ENCODE measurements at regions not wholly inside any gene's neighbourhood (a gene's known extent, or its start where the extent isn't known, plus 50 kb on each side); places are given as distances from the start of the nearest gene placed in this dataset.

GRCh38 chr18:6465281-6465680 lies 50.6 kb upstream of the L3MBTL4 start:
- DNase-seq = no peak

- DNase-seq = no peak
These were observed 61.5 kb upstream of the L3MBTL4 start for GRCh38 chr18:6476190-6476589.

GRCh38 chr18:6476880-6477279 lies 62.2 kb upstream of the L3MBTL4 start:
- DNase-seq = no peak

DNA sequence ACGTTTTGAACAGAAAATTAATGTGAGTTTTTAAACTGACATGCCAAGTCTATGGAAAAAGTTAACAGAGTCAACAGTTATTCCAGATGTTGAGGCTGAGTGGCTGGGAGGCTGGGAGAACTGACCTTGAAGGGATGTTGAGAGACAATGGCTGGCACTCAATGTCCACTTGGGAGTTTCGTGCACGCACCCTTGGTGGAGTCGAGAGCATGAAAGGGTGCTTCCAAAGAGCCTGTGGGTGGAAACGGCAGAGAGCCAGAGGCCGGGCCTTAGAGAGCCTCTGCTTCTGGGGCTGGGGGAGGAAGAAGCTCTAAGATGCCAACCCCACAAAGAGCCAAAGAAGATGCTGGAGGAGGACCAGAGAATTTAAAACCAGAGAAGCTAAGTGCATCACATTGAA lies 63.4 kb upstream of the L3MBTL4 start:
- no peak for DNase-seq

DNA sequence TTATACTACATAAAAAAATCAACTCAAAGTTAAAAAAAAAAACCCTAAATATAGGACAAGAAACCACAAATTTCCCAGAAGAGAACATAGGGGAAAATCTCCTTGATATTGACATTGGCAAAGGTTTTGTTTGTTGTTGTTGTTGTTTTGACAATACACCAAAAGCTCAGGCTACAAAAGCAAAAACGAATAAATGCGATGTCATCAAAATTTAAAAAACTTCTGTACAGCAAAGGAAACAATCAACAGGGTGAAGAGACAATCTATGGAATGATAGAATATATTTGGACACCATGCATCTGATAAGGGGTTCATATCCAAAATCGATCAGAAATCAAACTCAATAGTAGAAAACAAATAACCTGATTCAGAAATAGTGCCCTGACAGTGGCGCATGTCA lies 65.0 kb upstream of the L3MBTL4 start:
- no peak for DNase-seq

- no peak for DNase-seq
These were observed 67.7 kb upstream of the L3MBTL4 start for GRCh38 chr18:6482198-6482977.

GRCh38 chr18:6484659-6485058 lies 69.9 kb upstream of the L3MBTL4 start:
- no peak for DNase-seq

- no peak for DNase-seq
These were observed 71.6 kb upstream of the L3MBTL4 start for GRCh38 chr18:6486313-6486712.

GRCh38 chr18:6486764-6487426 lies 72.2 kb upstream of the L3MBTL4 start:
- no peak for DNase-seq

GRCh38 chr18:6487968-6488367 lies 73.3 kb upstream of the L3MBTL4 start:
- DNase-seq = no peak

DNA sequence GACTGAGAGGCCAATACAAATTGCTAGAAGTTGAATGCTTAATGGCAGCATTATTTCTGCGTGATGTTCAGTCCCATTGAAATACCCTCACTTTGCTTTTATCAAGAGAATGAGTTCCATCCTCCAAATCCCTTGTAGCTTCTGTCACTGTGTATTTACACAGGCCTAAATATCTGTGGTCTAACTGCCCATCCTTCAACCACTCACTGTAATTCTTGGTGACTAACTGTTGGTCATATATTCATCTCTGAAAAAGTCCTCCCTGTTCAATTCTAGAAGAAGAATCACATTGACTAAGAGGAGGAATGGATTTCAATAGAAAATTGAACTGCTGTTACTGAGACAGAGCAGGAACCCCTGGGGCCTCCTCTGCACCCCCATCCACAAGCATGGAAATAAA lies 74.2 kb upstream of the L3MBTL4 start:
- no peak for DNase-seq

DNA sequence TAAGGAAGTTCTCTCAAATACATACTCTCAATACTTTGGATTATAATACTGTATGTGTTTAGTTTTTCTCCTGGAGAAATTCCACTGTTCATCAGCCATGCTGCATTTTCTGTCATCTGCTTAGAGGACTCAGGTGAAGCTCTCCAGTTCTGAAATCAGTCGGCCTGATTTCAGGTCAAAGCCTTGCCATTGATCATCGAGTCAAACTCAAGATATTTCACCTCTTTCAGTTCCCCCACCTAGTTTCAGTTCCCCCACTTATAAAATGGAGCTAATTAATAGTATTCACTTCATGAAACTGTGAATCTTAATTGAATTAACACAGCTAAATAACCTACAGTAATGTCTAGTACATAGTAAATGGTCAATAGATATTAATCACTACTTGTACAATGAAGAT lies 75.3 kb upstream of the L3MBTL4 start:
- no peak for DNase-seq

- no peak for DNase-seq
These were observed 78.5 kb upstream of the L3MBTL4 start for GRCh38 chr18:6493194-6493593.

DNA sequence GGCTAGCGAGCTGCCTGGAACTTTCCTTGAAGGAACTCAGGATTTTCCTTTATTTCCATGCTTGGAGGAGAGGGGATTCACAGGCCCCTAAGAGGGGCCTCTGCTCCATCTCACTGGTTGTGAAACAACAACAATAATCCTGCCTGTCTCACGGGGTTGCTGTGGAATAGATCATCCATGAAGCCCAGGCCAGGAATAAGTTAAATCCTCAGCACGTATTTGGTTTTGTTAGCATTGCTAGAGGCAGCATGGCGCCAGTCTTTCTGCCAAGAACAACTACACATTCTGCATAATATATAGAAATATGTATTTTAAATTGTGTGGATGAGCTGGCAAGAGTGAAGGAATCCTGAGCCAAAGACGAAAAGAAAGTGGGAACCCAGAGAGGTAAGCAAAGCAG lies 80.8 kb upstream of the L3MBTL4 start:
- no peak for DNase-seq

GRCh38 chr18:6497543-6497942 lies 82.8 kb upstream of the L3MBTL4 start:
- DNase-seq = no peak

- no peak for DNase-seq
These were observed 83.7 kb upstream of the L3MBTL4 start for GRCh38 chr18:6498289-6498856.

DNA sequence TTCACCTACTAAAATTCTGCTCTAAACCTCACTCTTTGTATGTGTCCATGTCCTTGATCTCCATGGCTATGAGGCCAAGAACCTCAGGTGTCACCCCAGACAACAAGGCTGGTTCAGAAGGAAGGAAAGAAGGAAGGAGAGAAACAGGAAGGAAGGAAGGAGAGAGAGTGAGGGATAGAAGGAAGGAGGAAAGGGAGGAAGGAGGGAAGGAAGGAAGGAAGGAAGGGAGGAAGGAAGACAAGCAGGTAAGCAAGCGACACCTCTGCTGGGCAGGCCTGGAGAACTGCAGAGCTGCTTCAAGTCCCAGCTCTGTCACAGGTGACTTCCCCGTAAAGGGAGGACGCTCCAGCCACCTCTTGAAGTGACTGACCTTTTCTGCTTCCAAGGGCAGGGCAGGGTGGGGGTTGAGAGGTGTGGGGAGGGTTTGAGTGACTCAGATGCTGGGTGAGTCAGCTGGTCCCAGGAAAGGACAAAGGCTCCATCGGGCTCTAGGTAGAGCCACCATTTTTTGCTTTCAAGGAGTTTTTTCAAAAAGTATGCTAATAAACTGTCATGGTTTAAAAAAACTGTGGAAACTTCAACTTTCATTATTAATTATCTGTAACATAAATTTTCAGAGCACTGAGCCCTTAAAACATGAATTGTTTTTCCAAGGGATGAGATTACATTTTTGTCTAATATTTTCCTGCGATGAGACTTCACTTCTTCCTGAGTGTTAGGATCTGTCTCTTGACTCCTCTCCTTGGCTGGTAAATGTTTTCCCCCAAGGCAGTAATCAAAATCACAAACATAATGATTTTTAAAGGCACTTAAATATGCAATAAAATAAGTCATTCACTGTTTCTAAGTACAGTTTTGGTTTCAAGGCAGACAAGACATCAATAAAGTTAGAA lies 90.1 kb upstream of the L3MBTL4 start:
- no peak for DNase-seq

DNA sequence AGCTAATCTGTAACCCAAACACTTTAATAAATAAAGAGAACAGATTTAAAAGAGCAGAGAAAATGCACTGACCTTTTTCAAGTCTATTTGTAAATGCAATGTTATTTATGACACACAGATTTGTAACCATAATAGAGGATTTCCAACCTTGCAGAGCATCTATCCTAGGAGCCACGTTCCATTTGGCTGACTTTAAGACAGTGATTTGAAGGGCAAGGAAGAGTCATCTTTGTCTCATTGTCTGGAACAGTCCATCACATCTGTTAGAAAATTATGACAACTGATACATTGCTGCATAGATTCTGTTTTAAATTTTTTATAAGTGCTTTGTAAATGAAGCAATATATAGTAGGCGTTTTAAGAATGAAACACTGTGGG lies 90.8 kb upstream of the L3MBTL4 start:
- no peak for DNase-seq

GRCh38 chr18:6509417-6509816 lies 94.7 kb upstream of the L3MBTL4 start:
- no peak for DNase-seq

DNA sequence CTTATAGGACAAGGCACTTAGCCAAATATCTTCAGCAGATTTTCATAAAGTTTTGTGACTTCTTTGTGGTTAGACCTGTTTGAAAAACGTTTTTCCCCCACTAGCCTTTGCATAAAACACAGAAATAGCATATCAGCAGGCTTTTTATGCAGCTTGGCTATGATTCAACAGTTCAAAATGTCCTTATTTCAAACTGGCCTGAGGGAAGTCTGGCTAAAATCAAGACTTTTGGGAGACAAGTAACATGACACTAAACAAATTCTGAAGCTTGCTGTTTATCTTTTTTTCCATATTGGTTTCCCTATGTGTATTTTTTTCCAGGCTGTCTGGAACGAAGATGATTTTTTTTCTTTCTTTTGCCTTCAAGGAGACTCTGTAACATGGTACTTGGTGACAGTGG lies 95.1 kb upstream of the L3MBTL4 start:
- no peak for DNase-seq

DNA sequence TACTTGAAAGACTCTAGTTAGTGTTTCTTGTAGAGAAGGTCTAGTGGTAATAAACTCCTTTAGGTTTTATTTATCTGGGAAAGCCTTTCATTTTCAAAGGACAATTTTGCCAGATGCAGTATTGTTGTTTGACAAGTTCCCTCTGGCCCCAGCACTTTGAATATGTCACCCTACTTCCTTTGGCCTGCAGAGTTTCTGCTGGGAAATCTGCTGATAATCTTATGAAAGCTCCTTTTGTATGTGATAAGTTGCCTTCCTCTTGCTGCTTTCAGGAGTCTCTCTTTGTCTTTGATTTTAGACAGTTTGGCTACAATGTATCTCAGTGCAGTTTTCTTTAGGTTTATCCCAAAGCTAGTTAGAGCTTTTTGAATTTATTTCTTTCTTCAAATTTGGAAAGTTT lies 106.2 kb upstream of the L3MBTL4 start:
- no peak for DNase-seq

DNA sequence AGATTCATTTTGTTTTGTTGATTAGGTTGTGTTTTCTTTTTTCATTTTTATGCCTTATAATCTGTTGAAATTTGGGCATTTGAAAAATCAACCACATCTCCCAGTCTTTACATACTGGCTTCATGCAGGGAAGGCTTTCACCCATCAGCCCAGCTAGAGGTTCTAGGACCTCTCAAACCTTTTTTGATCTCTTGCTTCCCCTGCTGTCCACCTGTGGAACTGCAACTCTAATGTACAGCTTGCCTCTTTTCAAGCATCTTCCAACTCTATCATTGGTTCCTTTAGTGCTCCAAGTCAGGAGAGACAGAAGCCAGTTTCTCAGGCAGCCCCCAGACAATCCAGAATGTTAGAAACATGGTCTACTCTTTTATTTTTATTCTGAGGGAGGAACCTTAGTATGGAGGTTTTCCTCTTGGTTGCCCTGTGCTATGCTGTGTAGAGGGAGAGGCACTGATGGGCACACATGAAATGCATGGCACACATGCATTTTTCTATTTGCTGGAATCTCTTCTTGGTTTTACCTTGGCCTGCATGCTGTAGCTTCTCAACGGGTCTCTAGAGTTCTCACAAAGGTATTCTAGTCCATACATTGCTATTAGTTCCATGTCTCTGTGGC lies 107.2 kb upstream of the L3MBTL4 start:
- DNase-seq = no peak

GRCh38 chr18:6525604-6526003 lies 110.9 kb upstream of the L3MBTL4 start:
- DNase-seq = no peak

All from SHP77 treated with DMSO at 0.1 percent for 48 hours (cell line).